ENCODE measurements at regions not wholly inside any gene's neighbourhood (a gene's known extent, or its start where the extent isn't known, plus 50 kb on each side); places are given as distances from the start of the nearest gene placed in this dataset.

DNA sequence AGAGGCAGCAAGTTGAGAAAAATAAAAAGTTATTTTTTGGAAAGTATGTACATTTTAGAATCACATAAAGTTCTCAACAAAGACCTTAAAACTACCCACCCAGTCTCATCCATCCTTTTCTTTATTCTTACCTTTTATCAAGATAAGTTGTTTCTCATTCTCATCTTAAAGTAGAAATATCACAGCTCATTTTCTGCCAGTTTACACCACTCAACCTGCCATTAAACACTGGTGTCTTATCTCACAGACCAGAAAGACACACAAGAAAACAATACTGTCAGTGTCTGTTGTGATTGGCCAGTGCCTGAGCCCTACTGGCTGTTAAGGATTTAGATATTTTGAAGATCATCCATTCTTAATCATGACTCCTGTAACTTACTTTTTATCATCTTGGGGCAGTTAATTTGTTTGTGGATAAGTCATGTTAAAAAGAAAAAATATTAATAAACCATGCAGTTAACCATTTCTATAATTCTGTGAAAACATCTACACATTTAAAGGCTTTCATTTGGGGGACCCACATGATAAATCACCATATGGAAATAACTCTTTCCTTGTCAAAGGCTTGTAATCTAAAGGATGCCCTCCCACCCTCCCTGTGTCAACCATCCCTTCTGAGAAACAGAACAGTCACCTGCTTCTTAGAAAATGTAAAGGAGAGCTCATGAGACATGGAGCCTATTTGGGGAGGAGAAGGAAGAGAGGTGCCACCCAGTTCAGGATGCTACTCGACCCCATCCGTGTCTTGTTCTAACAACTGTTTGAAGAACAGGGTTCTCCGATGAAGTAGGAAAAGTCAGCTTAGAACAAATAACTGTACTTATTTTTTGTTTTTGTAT, 897.2 kb upstream of the INTU start:
- TF ChIP-seq, protein P1, sequence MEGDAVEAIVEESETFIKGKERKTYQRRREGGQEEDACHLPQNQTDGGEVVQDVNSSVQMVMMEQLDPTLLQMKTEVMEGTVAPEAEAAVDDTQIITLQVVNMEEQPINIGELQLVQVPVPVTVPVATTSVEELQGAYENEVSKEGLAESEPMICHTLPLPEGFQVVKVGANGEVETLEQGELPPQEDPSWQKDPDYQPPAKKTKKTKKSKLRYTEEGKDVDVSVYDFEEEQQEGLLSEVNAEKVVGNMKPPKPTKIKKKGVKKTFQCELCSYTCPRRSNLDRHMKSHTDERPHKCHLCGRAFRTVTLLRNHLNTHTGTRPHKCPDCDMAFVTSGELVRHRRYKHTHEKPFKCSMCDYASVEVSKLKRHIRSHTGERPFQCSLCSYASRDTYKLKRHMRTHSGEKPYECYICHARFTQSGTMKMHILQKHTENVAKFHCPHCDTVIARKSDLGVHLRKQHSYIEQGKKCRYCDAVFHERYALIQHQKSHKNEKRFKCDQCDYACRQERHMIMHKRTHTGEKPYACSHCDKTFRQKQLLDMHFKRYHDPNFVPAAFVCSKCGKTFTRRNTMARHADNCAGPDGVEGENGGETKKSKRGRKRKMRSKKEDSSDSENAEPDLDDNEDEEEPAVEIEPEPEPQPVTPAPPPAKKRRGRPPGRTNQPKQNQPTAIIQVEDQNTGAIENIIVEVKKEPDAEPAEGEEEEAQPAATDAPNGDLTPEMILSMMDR (IDR thresholded peaks at IDR 0.05): no peak
- TF ChIP-seq POLR2AphosphoS5 (IDR thresholded peaks at IDR 0.05): no peak
- TF ChIP-seq POLR2A (IDR thresholded peaks at IDR 0.05): no peak
